IMR-90 (cell line): ENCODE measurements at regions not wholly inside any gene's neighbourhood (a gene's known extent, or its start where the extent isn't known, plus 50 kb on each side); places are given as distances from the start of the nearest gene placed in this dataset.

Source experiments
- ATAC-seq: fragments of 200-7000 bp; cut with Tn5 transposase; 2 replicates; pipeline ENCODE4 v1.9.1; 2020; ENCODE audit warnings: low read depth, mild to moderate bottlenecking, moderate library complexity
- BruUV-seq: library from RNA; stranded (reverse); fragments of 400-500 nt; replicated peaks from 2 replicates; lab custom pipeline; 2021; lab: Mats Ljungman, UMichigan
- CTCF ChIA-PET: fragments of 300-600 bp; formaldehyde crosslinking; extraction: SDS; loops from one replicate; lab custom pipeline; 2021; ENCODE audit warnings: antibody characterized with exemption; lab: Yijun Ruan, JAX
- POLR2A ChIA-PET: fragments of 300-600 bp; sonication (Branson Sonifier 250); formaldehyde crosslinking; loops from one replicate; lab custom pipeline; 2022; ENCODE audit warnings: antibody characterized with exemption; ENCODE audit not compliant: unreplicated experiment; lab: Charles Lee
- DNase-seq: peaks from one replicate; pipeline ENCODE4 v3.0.0; 2013
- H2AFZ ChIP-seq: replicated peaks from 2 replicates; pipeline ENCODE3; 2013; ENCODE audit warnings: low read length, mild to moderate bottlenecking; ENCODE audit not compliant: poor library complexity
- H2AK5ac ChIP-seq: 2 replicates; pipeline ENCODE4 v1.6.1; 2013; ENCODE audit warnings: low read depth, low read length, inconsistent platforms
- H2AK9ac ChIP-seq: replicated peaks from 2 replicates; pipeline ENCODE3; 2013; ENCODE audit warnings: mild to moderate bottlenecking, low read depth, low read length, moderate library complexity; ENCODE audit not compliant: poor library complexity
- H2BK120ac ChIP-seq: 2 replicates; pipeline ENCODE4 v1.6.1; 2013; ENCODE audit warnings: low read depth, low read length, inconsistent platforms
- H2BK15ac ChIP-seq: 3 replicates; pipeline ENCODE4 v1.6.1; 2013; ENCODE audit warnings: low read depth, low read length, inconsistent platforms
- H2BK20ac ChIP-seq: 2 replicates; pipeline ENCODE4 v1.6.1; 2013; ENCODE audit warnings: low read depth, mild to moderate bottlenecking, inconsistent platforms, low read length, moderate library complexity
- H2BK5ac ChIP-seq: 2 replicates; pipeline ENCODE4 v1.6.1; 2013; ENCODE audit warnings: mild to moderate bottlenecking, low read depth, low read length, inconsistent platforms; ENCODE audit not compliant: poor library complexity, severe bottlenecking
- H3K14ac ChIP-seq: replicated peaks from 2 replicates; pipeline ENCODE4 v1.6.1; 2013; ENCODE audit warnings: low read depth, low read length, inconsistent platforms
- H3K18ac ChIP-seq: 2 replicates; pipeline ENCODE4 v1.6.1; 2013; ENCODE audit warnings: low read depth, low read length, control low read depth
- H3K23ac ChIP-seq: 2 replicates; pipeline ENCODE4 v1.6.1; 2013; ENCODE audit warnings: low read depth, low read length, inconsistent platforms
- H3K27ac ChIP-seq: 2 replicates; pipeline ENCODE4 v1.5.1; 2013; ENCODE audit warnings: mild to moderate bottlenecking, control low read depth, low read length; ENCODE audit not compliant: insufficient read depth
- H3K27me3 ChIP-seq: 2 replicates; pipeline ENCODE4 v1.6.1; 2013; ENCODE audit warnings: low read length; ENCODE audit not compliant: control insufficient read depth, insufficient read depth
- H3K36me3 ChIP-seq: 2 replicates; pipeline ENCODE4 v1.6.1; 2013; ENCODE audit warnings: low read length, mixed read lengths; ENCODE audit not compliant: control insufficient read depth, insufficient read depth
- H3K4ac ChIP-seq: 2 replicates; pipeline ENCODE4 v1.6.1; 2013; ENCODE audit warnings: low read depth, low read length, inconsistent platforms
- H3K4me1 ChIP-seq: 2 replicates; pipeline ENCODE4 v1.6.1; 2013; ENCODE audit warnings: low read length, mixed read lengths; ENCODE audit not compliant: control insufficient read depth, insufficient read depth
- H3K4me2 ChIP-seq: 2 replicates; pipeline ENCODE4 v1.6.1; 2013; ENCODE audit warnings: low read depth, mild to moderate bottlenecking, control low read depth, low read length, moderate library complexity
- H3K4me3 ChIP-seq: 2 replicates; pipeline ENCODE4 v1.5.1; 2013; ENCODE audit warnings: low read depth, mild to moderate bottlenecking, control low read depth, low read length, moderate library complexity; ENCODE audit not compliant: insufficient read depth
- H3K56ac ChIP-seq: 2 replicates; pipeline ENCODE4 v1.6.1; 2013; ENCODE audit warnings: low read length, inconsistent platforms; ENCODE audit not compliant: insufficient read depth; ENCODE audit errors: extremely low read depth
- H3K79me1 ChIP-seq, 2 experiments: 2 replicates each; pipeline ENCODE4 v1.6.1; 2013; ENCODE audit warnings: low read length in 2 of 2, inconsistent platforms in 1 of 2, low read depth in 1 of 2
- H3K9ac ChIP-seq: 2 replicates; pipeline ENCODE4 v1.6.1; 2013; ENCODE audit warnings: low read depth, low read length, control low read depth
- H3K9me1 ChIP-seq: 2 replicates; pipeline ENCODE4 v1.6.1; 2013; ENCODE audit warnings: low read length, inconsistent platforms; ENCODE audit not compliant: insufficient read depth
- H3K9me3 ChIP-seq: 2 replicates; pipeline ENCODE4 v1.6.1; 2013; ENCODE audit warnings: low read length; ENCODE audit not compliant: control insufficient read depth, insufficient read depth
- H4K20me1 ChIP-seq: 2 replicates; pipeline ENCODE4 v1.6.1; 2013; ENCODE audit warnings: low read length, inconsistent platforms; ENCODE audit not compliant: insufficient read depth
- H4K5ac ChIP-seq: 2 replicates; pipeline ENCODE4 v1.6.1; 2013; ENCODE audit warnings: mild to moderate bottlenecking, low read depth, low read length, control low read depth
- H4K8ac ChIP-seq, 2 experiments: 2 replicates each; pipeline ENCODE4 v1.6.1; 2013; ENCODE audit warnings: low read depth in 2 of 2, low read length in 2 of 2, control low read depth in 1 of 2, inconsistent platforms in 1 of 2
- H4K91ac ChIP-seq: 2 replicates; pipeline ENCODE4 v1.6.1; 2013; ENCODE audit warnings: low read depth, low read length, inconsistent platforms; ENCODE audit not compliant: insufficient read depth
- RFX5 ChIP-seq: IDR thresholded peaks from 2 replicates; pipeline ENCODE4 v1.8.0; 2012; ENCODE audit warnings: low read depth, mild to moderate bottlenecking, low read length, moderate library complexity
- WGBS, 2 experiments: methylation state at CpG; one replicate each; pipeline versions ENCODE4 v1.1.5 to v1.1.7; 2013; ENCODE audit warnings: missing lambda C conversion rate in 2 of 2; ENCODE audit not compliant: insufficient read length in 1 of 2; ENCODE audit errors: extremely low coverage in 2 of 2; 5-methylcytosine and 5-hydroxymethylcytosine counted together
- dilution Hi-C: fragments of 300-500 bp; cut with HindIII; formaldehyde crosslinking; loops from one replicate; pipeline ENCODE4 v1.14.3; 2018; ENCODE audit warnings: low sequenced_read_pairs; ENCODE audit not compliant: unreplicated experiment
- in situ Hi-C: fragments of 300-500 bp; cut with MboI; formaldehyde crosslinking; loops from 3 replicates; pipeline ENCODE4 v1.14.3; 2019; ENCODE audit warnings: low sequenced_read_pairs, inconsistent platforms, mixed read lengths
- intact Hi-C: fragments of 100-400 bp; cut with micrococcal nuclease; formaldehyde crosslinking; loops from 2 replicates; pipeline ENCODE4 v1.10.0; 2022
- TF ChIP-seq, protein P1 (sequence below): fragments of 150-350 bp; IDR thresholded peaks from 2 replicates; pipeline ENCODE4 v1.6.1; 2016; ENCODE audit warnings: low read depth, mild to moderate bottlenecking, low read length, moderate library complexity, borderline replicate concordance

DNA sequence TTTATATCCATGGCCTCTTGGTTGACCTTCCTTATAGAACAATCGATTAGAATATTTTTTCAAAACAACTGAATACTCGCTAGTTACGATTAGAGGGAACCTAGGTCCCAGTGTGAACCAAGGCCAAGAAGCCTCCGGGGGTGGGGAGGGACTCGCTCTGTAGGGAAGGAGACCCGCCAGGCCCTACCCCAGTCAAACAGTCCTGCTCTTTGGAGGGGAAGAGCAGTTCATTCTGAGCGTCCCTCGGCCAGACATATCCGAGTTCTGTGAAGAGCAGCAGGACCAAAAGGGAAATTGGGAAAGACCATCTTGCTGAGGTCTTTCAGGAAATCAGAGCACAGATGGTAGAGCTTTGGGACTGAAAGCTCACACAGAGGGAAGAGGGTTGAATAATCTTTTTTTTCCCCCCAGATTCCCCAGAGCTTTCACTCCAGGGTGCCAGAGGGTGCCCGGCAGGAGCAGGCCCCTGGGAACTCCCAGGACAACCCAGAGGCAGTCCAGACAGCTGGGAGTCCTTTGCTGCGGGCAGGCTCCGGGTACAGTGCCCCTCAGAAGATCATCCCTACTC, 137.2 kb upstream of the HES1 start:
- ChIA-PET POLR2A (no interaction called here), CTCF (no interaction called here)

More for the DNA sequence above, 137.2 kb upstream of the HES1 start:
- dilution Hi-C loops (no loop called here), intact Hi-C loops (no loop called here), in situ Hi-C loops (no loop called here)
- H2BK20ac ChIP-seq = no peak overlapping the region
- peaks cover 39% of the 10 kb centered on the region for H3K27me3 ChIP-seq
- H4K5ac ChIP-seq = no peak overlapping the region
- ATAC-seq (no peak), DNase-seq (no peak)
- no peak overlapping the region for H3K4me2 ChIP-seq
- H3K9ac ChIP-seq = no peak overlapping the region
- no peak overlapping the region for H3K56ac ChIP-seq
- H3K4me1 ChIP-seq = peaks cover 4% of the 10 kb centered on the region; the same call in 1 of the 2 replicates
- no peak overlapping the region for H4K91ac ChIP-seq
- H2BK120ac ChIP-seq = no peak overlapping the region
- no peaks in the 10 kb centered on the region for H3K36me3 ChIP-seq
- no peaks in the 10 kb centered on the region for H4K20me1 ChIP-seq
- H3K79me1 ChIP-seq = no peaks in the 10 kb centered on the region
- no TSS peak for BruUV-seq
- no peak overlapping the region for H3K4ac ChIP-seq
- no peak overlapping the region for H3K18ac ChIP-seq
- H2BK15ac ChIP-seq = no peak overlapping the region
- no peak overlapping the region for H3K4me3 ChIP-seq
- no peak overlapping the region for H2AK9ac ChIP-seq
- no peak overlapping the region for H3K27ac ChIP-seq
- no peak overlapping the region for H2BK5ac ChIP-seq
- no CpG with 5 or more reads among the region's 12 CpGs for WGBS, 2 experiments
- no peak overlapping the region for H4K8ac ChIP-seq
- no peaks in the 10 kb centered on the region for H3K9me3 ChIP-seq
- TF ChIP-seq, protein P1, sequence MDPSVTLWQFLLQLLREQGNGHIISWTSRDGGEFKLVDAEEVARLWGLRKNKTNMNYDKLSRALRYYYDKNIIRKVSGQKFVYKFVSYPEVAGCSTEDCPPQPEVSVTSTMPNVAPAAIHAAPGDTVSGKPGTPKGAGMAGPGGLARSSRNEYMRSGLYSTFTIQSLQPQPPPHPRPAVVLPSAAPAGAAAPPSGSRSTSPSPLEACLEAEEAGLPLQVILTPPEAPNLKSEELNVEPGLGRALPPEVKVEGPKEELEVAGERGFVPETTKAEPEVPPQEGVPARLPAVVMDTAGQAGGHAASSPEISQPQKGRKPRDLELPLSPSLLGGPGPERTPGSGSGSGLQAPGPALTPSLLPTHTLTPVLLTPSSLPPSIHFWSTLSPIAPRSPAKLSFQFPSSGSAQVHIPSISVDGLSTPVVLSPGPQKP = no peak
- no peak for TF ChIP-seq RFX5
- no peak overlapping the region for H3K23ac ChIP-seq
- H3K14ac ChIP-seq = no peak overlapping the region
- H2AK5ac ChIP-seq = no peak overlapping the region
- no peak overlapping the region for H2AFZ ChIP-seq
- H3K9me1 ChIP-seq = peaks cover 2% of the 10 kb centered on the region; the same call in 1 of the 2 replicates
